Small intestine (tissue), 7 donors: ENCODE measurements at regions not wholly inside any gene's neighbourhood (a gene's known extent, or its start where the extent isn't known, plus 50 kb on each side); places are given as distances from the start of the nearest gene placed in this dataset.

Source experiments
- DNase-seq, 2 donors: peaks; one replicate each; pipeline versions ENCODE4 v3.0.0 to v3.0.0-alpha.2; 2013
- FAIRE-seq: peaks from 2 replicates; lab custom pipeline; 2012; peaks lifted over from hg19 to GRCh38; lab: Jason Lieb, UNC
- H3K27ac ChIP-seq, 3 donors: one replicate each; pipeline ENCODE4 v1.5.1; 2013; ENCODE audit warnings: low read length in 2 of 3, mild to moderate bottlenecking in 2 of 3, control low read depth in 1 of 3, inconsistent platforms in 1 of 3, low read depth in 1 of 3, moderate library complexity in 1 of 3
- H3K27me3 ChIP-seq, 3 donors: one replicate each; pipeline ENCODE4 v1.6.1; 2013; ENCODE audit warnings: low read length in 3 of 3, inconsistent platforms in 1 of 3; ENCODE audit not compliant: control insufficient read depth in 3 of 3, insufficient read depth in 3 of 3
- H3K36me3 ChIP-seq, 3 donors: one replicate each; pipeline ENCODE4 v1.6.1; 2013; ENCODE audit warnings: low read length in 3 of 3, inconsistent platforms in 1 of 3, low read depth in 1 of 3, mild to moderate bottlenecking in 1 of 3, moderate library complexity in 1 of 3; ENCODE audit not compliant: control insufficient read depth in 3 of 3, insufficient read depth in 2 of 3
- H3K4me1 ChIP-seq, 3 donors: one replicate each; pipeline ENCODE4 v1.6.1; 2013; ENCODE audit warnings: low read length in 2 of 3, inconsistent platforms in 1 of 3, low read depth in 1 of 3, mild to moderate bottlenecking in 1 of 3, moderate library complexity in 1 of 3; ENCODE audit not compliant: control insufficient read depth in 3 of 3, insufficient read depth in 2 of 3
- H3K4me3 ChIP-seq, 3 donors: one replicate each; pipeline ENCODE4 v1.5.1; 2013; ENCODE audit warnings: low read length in 3 of 3, control low read depth in 1 of 3, inconsistent platforms in 1 of 3, low read depth in 1 of 3, mild to moderate bottlenecking in 1 of 3, moderate library complexity in 1 of 3
- H3K9me3 ChIP-seq, 2 donors: one replicate each; pipeline ENCODE4 v1.6.1; 2013; ENCODE audit warnings: low read depth in 1 of 2, low read length in 1 of 2; ENCODE audit not compliant: control insufficient read depth in 2 of 2, insufficient read depth in 1 of 2
- WGBS, 3 donors: extraction: QIAGEN DNeasy Blood & Tissue Kit; methylation state at CpG; one replicate each; pipeline ENCODE4 v1.1.7; 2013; 5-methylcytosine and 5-hydroxymethylcytosine counted together
- donor health status: healthy with polysubstance abuse.
- donor health status: control.
- donor health status: control.
- donor health status: Bipolar disorder and iron deficiency.
- donor health status: healthy.

GRCh38 chr10:109114579-109114978, 808.7 kb downstream of the XPNPEP1 start:
- 84 to 91% (median 86%) methylated on average over 2 of the region's 2 CpGs for WGBS, 3 donors
- no peaks in the 10 kb centered on the region for H3K4me1 ChIP-seq
- no peak for DNase-seq
- no peak overlapping the region for H3K4me3 ChIP-seq
- FAIRE-seq = no peak
- H3K27ac ChIP-seq = no peak overlapping the region
- H3K36me3 ChIP-seq = no peaks in the 10 kb centered on the region
- H3K27me3 ChIP-seq = no peaks in the 10 kb centered on the region
- peaks cover 0 to 14% of the 10 kb centered on the region in 2 donors for H3K9me3 ChIP-seq

- no peaks in the 10 kb centered on the region for H3K36me3 ChIP-seq
- no peak for FAIRE-seq
Observed at GRCh38 chr10:109106604-109107003, 816.7 kb downstream of the XPNPEP1 start.

GRCh38 chr10:109105725-109106124, 817.6 kb downstream of the XPNPEP1 start:
- Histone ChIP-seq H3K27me3 (no peaks in the 10 kb centered on the region), H3K27ac (no peak overlapping the region), H3K4me3 (no peak overlapping the region), H3K4me1 (no peaks in the 10 kb centered on the region), H3K36me3 (no peaks in the 10 kb centered on the region), H3K9me3 (no peaks in the 10 kb centered on the region)
- 74 to 78% (median 77%) methylated on average over 2 of the region's 2 CpGs for WGBS, 3 donors
- FAIRE-seq (no peak), DNase-seq (no peak)

More at GRCh38 chr10:109106604-109107003, 816.7 kb downstream of the XPNPEP1 start:
- no peaks in the 10 kb centered on the region for H3K9me3 ChIP-seq
- H3K27ac ChIP-seq = no peak overlapping the region
- no peaks in the 10 kb centered on the region for H3K27me3 ChIP-seq
- no peaks in the 10 kb centered on the region for H3K4me1 ChIP-seq
- no peak for DNase-seq
- no peak overlapping the region for H3K4me3 ChIP-seq

- Histone ChIP-seq H3K4me1 (no peaks in the 10 kb centered on the region), H3K36me3 (no peaks in the 10 kb centered on the region), H3K27me3 (no peaks in the 10 kb centered on the region), H3K9me3 (no peaks in the 10 kb centered on the region), H3K4me3 (no peak overlapping the region), H3K27ac (no peak overlapping the region)
- WGBS, 3 donors = 90 to 93% (median 92%) methylated on average over 2 of the region's 2 CpGs
- DNase-seq (no peak), FAIRE-seq (no peak)
Observed at GRCh38 chr10:109104806-109105205, 818.5 kb downstream of the XPNPEP1 start.

GRCh38 chr10:109103278-109103677, 820.0 kb downstream of the XPNPEP1 start:
- no peaks in the 10 kb centered on the region for H3K27me3 ChIP-seq
- no peaks in the 10 kb centered on the region for H3K4me1 ChIP-seq
- 7 to 45% (median 18%) methylated on average over 2 of the region's 2 CpGs for WGBS, 3 donors
- no peak overlapping the region for H3K27ac ChIP-seq
- no peaks in the 10 kb centered on the region for H3K36me3 ChIP-seq
- DNase-seq = peak; percentile 64 to 72
- H3K4me3 ChIP-seq = no peak overlapping the region
- no peak for FAIRE-seq
- no peaks in the 10 kb centered on the region for H3K9me3 ChIP-seq

GRCh38 chr10:109089779-109090178, 833.5 kb downstream of the XPNPEP1 start:
- H3K27ac ChIP-seq = no peak overlapping the region
- DNase-seq (no peak), FAIRE-seq (no peak)
- H3K27me3 ChIP-seq = no peaks in the 10 kb centered on the region
- H3K9me3 ChIP-seq = peaks cover 0 to 13% of the 10 kb centered on the region in 2 donors
- 66 to 77% (median 76%) methylated on average over 3 of the region's 3 CpGs for WGBS, 3 donors
- no peak overlapping the region for H3K4me3 ChIP-seq
- H3K36me3 ChIP-seq = no peaks in the 10 kb centered on the region
- no peaks in the 10 kb centered on the region for H3K4me1 ChIP-seq

GRCh38 chr10:109071539-109071938, 851.8 kb downstream of the XPNPEP1 start:
- 1 to 23% (median 20%) methylated on average over 2 of the region's 2 CpGs for WGBS, 3 donors
- Histone ChIP-seq H3K4me3 (no peak overlapping the region), H3K36me3 (no peaks in the 10 kb centered on the region), H3K9me3 (no peaks in the 10 kb centered on the region), H3K4me1 (no peaks in the 10 kb centered on the region), H3K27ac (no peak overlapping the region), H3K27me3 (no peaks in the 10 kb centered on the region)
- FAIRE-seq (no peak), DNase-seq (no peak)

GRCh38 chr10:109070492-109070891, 852.8 kb downstream of the XPNPEP1 start:
- Histone ChIP-seq H3K27me3 (no peaks in the 10 kb centered on the region), H3K9me3 (no peaks in the 10 kb centered on the region), H3K36me3 (no peaks in the 10 kb centered on the region), H3K4me1 (no peaks in the 10 kb centered on the region), H3K27ac (no peak overlapping the region), H3K4me3 (no peak overlapping the region)
- no peak for FAIRE-seq
- DNase-seq = no peak

- Histone ChIP-seq H3K4me1 (no peaks in the 10 kb centered on the region), H3K9me3 (no peaks in the 10 kb centered on the region), H3K27ac (no peak overlapping the region), H3K27me3 (no peaks in the 10 kb centered on the region), H3K4me3 (no peak overlapping the region), H3K36me3 (no peaks in the 10 kb centered on the region)
- DNase-seq (peak; percentile 26 to 49), FAIRE-seq (no peak)
Observed at GRCh38 chr10:109067031-109067430, 856.3 kb downstream of the XPNPEP1 start.
